GM10266 (cell line): ENCODE measurements at regions not wholly inside any gene's neighbourhood (a gene's known extent, or its start where the extent isn't known, plus 50 kb on each side); places are given as distances from the start of the nearest gene placed in this dataset.

Experiments used
- DNase-seq: peaks from one replicate; pipeline ENCODE4 v3.0.0; 2012; ENCODE audit errors: extremely low spot score
- TF ChIP-seq, protein P1 (sequence below): IDR thresholded peaks from 2 replicates; pipeline ENCODE4 v1.5.1; 2012; ENCODE audit warnings: mild to moderate bottlenecking, low read depth; ENCODE audit not compliant: control insufficient read depth, insufficient read depth; ENCODE audit errors: missing control alignments

DNA sequence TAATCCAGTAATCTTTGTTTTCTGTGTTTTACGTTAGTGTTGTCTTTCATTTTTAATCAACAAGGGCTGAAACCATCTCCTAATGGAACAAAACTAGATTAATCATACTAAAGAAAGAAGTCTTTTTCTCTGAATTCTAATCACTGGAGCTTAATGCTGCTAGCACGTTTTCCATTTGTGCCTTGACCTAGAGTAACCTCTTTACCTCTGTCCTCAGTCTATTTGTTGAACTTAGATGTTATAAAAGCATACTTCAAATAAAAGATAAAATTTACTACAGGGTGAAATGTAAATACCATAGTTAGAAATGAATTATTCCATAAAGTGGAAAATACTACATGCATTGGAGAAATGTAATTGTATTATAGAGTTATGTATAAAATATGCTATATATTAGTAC is 207.1 kb downstream of the NKX6-1 start:
- TF ChIP-seq, protein P1, sequence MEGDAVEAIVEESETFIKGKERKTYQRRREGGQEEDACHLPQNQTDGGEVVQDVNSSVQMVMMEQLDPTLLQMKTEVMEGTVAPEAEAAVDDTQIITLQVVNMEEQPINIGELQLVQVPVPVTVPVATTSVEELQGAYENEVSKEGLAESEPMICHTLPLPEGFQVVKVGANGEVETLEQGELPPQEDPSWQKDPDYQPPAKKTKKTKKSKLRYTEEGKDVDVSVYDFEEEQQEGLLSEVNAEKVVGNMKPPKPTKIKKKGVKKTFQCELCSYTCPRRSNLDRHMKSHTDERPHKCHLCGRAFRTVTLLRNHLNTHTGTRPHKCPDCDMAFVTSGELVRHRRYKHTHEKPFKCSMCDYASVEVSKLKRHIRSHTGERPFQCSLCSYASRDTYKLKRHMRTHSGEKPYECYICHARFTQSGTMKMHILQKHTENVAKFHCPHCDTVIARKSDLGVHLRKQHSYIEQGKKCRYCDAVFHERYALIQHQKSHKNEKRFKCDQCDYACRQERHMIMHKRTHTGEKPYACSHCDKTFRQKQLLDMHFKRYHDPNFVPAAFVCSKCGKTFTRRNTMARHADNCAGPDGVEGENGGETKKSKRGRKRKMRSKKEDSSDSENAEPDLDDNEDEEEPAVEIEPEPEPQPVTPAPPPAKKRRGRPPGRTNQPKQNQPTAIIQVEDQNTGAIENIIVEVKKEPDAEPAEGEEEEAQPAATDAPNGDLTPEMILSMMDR, result no peak
- DNase-seq, result no peak

DNA sequence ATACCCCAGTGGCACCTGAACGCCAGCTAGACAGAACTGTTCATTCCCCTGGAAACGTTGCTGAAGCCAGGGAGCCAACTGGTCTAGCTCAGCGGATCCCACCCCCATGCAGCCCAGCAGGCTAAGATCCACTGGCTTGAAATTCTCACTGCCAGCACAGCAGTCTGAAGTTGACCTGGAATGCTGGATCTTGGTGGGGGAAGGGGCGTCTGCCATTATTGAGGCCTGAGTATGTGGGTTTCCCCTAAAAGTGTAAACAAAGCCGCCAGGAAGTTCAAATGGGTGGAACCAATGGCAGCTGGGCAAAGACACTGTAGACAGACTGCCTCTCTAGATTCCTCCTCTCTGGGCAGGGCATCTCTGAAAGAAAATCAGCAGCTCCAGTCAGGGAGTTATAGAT is 213.0 kb downstream of the NKX6-1 start:
- TF ChIP-seq, protein P1, result no peak

DNA sequence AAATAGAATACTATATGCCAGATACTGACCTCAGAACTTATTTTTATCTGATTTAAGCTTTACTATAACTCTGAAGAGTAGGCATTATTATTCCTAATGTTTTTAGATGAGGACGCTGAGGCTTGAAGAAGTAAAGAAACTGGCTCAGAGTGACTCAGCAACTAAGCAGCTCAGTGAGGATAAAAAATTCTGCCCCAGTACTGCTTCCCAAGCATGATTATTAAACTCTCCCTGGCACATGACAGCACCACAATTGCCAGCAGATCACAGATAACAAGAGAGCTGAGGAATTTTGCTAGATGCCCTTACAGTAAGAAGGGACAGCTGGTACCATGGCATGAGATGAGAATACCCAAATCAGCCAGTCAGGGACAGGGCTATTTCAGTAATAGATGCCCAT is 219.4 kb downstream of the NKX6-1 start:
- TF ChIP-seq, protein P1, result no peak
- DNase-seq, result no peak

More for the DNA sequence above, 213.0 kb downstream of the NKX6-1 start:
- no peak for DNase-seq

DNA sequence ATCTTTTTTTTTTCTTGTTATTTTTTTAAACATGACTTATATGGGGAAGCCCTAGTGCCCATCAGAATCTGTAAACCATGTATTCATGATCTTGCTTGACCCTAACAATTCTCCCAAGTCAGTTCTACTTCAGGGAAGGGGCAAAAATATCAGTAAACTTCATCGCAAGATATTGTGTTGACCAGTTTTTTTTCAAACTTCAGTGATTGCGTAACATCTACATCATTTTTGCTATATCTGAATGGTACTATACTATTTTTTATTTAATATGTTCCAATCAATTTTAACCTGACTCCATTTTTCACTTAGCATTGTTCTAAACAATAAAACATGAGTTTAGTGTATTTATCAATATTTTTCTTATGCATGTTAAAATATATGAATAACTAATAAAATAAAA is 221.2 kb downstream of the NKX6-1 start:
- no peak for DNase-seq
- TF ChIP-seq, protein P1, result no peak

DNA sequence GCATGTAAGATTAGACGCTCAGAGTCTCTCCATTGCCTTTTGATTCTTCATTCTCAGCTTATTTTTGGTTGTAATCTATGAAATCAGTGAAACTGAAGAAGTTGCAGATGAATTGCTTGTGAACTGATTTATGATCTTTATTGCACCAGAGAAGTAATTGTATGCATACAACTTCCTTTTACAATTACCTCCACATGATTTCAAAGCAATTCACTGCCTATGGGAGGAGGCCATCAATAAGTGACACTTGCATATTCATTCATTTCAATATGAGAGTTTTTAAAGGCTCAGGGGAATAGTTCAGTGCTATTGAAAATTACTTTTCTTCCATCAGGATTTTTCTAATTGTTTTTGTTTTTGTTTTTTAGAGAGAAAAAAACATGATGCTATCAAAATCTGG is 222.3 kb downstream of the NKX6-1 start:
- TF ChIP-seq, protein P1, result no peak
- DNase-seq, result no peak

DNA sequence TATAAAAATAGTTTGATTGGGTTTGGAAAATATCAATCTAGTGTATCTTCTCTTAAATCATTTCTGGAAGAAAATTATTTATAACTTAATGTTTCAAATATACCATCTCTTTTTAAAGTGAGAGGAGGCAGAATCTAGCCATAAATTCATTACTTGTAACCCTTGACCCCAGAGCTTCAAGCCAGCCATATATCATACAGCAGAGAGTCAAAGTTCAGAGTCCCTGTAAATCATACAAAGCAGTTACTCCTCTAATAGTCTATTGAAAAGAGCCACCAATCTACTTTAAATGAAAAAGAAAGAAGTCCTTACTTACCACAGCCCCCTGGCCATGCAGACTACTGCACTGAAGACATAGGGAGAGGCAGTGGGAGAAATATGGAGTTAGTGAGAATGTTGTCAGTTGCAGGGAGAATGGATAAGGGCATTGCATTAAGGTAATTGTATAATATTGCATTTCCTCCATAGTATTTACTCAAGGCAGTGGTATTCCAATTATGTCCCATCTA is 229.5 kb downstream of the NKX6-1 start:
- TF ChIP-seq, protein P1, result no peak
- no peak for DNase-seq

DNA sequence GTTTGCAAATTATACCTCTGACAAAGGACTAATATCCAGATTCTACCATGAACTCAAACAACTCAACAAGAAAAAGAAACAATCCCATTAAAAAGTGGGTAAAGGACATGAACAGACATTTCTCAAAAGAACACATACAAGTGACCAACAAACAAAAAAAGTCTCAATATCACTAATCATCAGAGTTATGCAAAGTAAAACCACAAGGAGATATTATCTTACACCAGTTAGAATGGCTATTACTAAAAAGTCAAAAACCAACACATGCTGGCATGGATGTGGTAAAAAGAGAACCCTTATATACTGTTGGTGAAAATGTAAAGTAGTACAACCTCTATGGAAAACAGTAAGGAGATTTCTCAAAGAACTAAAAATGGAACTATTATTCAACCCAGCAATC is 234.4 kb downstream of the NKX6-1 start:
- no peak for DNase-seq
- TF ChIP-seq, protein P1, result no peak
